Breast epithelium (tissue), 4 donors: ENCODE measurements at regions not wholly inside any gene's neighbourhood (a gene's known extent, or its start where the extent isn't known, plus 50 kb on each side); places are given as distances from the start of the nearest gene placed in this dataset.

Source experiments
- DNase-seq, 2 donors: peaks; one replicate each; pipeline ENCODE4 v3.0.0-alpha.2; 2019; ENCODE audit warnings: low spot score in 2 of 2
- H3K27ac ChIP-seq, 2 donors: fragments of 200-600 bp; sonication (generic) in 1 of 2; one replicate each; pipeline ENCODE4 v1.5.1; 2016 to 2019; ENCODE audit warnings: mild to moderate bottlenecking in 1 of 2
- H3K27me3 ChIP-seq, 2 donors: fragments of 200-600 bp; sonication (generic) in 1 of 2; one replicate each; pipeline versions ENCODE4 v1.5.1 to v1.6.0; 2017 to 2019; ENCODE audit warnings: control low read depth in 1 of 2, mild to moderate bottlenecking in 1 of 2
- H3K36me3 ChIP-seq: fragments of 200-600 bp; one replicate; pipeline ENCODE4 v1.5.1; 2019
- H3K4me1 ChIP-seq, 2 donors: fragments of 200-600 bp; sonication (generic); one replicate each; pipeline ENCODE4 v1.5.1; 2016 to 2019; ENCODE audit warnings: control low read depth in 1 of 2
- H3K4me3 ChIP-seq, 3 donors: fragments of 200-600 bp; sonication (generic); 1 replicate in 2 of 3; 2 replicates in 1 of 3; pipeline ENCODE4 v1.5.1; 2016 to 2019; ENCODE audit warnings: mild to moderate bottlenecking in 3 of 3, moderate library complexity in 2 of 3
- H3K9me3 ChIP-seq, 2 donors: fragments of 200-600 bp; sonication (generic) in 1 of 2; one replicate each; pipeline ENCODE4 v1.5.1; 2016 to 2019; ENCODE audit warnings: control low read depth in 1 of 2
- CTCF ChIP-seq, 3 donors: fragments of 450-650 bp; IDR thresholded peaks; one replicate each; pipeline ENCODE4 v1.5.1; 2016 to 2017; ENCODE audit warnings: antibody characterized with exemption in 3 of 3, mild to moderate bottlenecking in 3 of 3, moderate library complexity in 3 of 3
- POLR2A ChIP-seq: fragments of 450-650 bp; IDR thresholded peaks from one replicate; pipeline ENCODE4 v1.6.1; 2016; ENCODE audit warnings: antibody characterized with exemption, mild to moderate bottlenecking, moderate library complexity
- POLR2AphosphoS5 ChIP-seq, 3 donors: sonication (generic); formaldehyde crosslinking; IDR thresholded peaks; one replicate each; pipeline ENCODE4 v1.6.1; 2017; ENCODE audit warnings: antibody characterized with exemption in 3 of 3
- intact Hi-C: fragments of 100-400 bp; cut with DNase I; formaldehyde crosslinking; loops from one replicate; pipeline ENCODE4 v1.15.1; 2023; ENCODE audit warnings: low total_unique reads

DNA sequence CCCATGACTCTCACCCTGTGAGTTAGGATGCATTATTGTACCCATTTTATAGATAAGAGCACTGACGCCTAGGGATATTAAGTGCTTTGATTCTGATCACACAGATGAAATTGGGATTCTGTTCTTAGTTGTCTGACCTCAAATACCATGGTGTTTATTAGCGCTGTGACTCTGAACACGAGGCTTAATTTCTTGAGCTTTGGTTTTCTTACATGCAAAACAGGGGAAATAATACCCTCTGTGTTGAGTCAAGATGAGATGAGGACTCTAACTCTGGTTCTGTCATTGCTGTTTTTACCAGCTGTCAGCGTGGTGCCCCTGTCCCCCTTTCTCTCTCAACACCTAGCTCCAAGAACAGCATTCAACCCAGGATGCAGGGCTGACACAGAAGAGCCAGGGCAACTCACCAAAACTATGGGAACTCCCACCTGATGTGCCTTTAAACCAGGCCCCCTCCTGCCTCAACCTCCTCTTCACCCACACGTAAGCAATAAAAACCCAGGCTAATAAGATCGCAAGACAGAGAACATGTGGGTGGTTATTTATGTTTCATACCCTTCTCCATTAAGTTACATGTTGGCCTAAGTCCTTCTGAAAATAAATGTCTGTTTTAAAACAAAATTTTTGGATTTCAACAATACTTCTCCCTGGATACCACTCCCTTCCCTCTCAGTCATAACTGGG is 100.1 kb upstream of the SPATA12 start:
- no peak for TF ChIP-seq POLR2AphosphoS5 (IDR thresholded peaks at IDR 0.05)
- TF ChIP-seq POLR2A: no peak
- no peak for TF ChIP-seq CTCF (IDR thresholded peaks at IDR 0.05)
- Histone ChIP-seq H3K27me3 (no peaks in the 10 kb centered on the region), H3K27ac (no peak overlapping the region), H3K36me3 (no peaks in the 10 kb centered on the region), H3K4me3 (no peak overlapping the region), H3K9me3 (no peaks in the 10 kb centered on the region), H3K4me1 (no peaks in the 10 kb centered on the region)
- intact Hi-C loops: no loop called here
- DNase-seq: no peak

DNA sequence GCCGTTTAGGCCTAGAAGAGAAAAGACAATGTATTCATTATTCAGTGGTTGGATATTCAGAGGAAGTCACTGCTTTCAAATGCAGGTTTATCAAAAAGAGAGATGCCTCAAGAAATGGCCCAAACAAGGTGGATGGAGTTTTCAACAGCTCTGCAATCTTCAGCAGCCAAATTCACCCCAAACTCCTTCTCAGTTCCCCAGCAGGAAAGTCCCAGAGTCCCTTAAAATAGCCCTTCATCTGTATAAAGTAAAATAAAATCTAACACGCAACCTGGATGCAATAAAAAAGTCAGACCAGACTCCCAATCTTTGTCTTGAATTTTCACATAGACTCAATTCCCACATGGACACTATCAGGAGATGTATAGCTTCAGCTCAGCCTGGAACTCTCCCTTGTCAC is 101.6 kb upstream of the SPATA12 start:
- Histone ChIP-seq H3K4me3 (no peak overlapping the region), H3K27me3 (no peaks in the 10 kb centered on the region), H3K27ac (no peak overlapping the region), H3K4me1 (no peaks in the 10 kb centered on the region), H3K9me3 (no peaks in the 10 kb centered on the region), H3K36me3 (no peaks in the 10 kb centered on the region)
- intact Hi-C loops: no loop called here
- no peak for DNase-seq
- no peak for TF ChIP-seq POLR2A
- no peak for TF ChIP-seq CTCF (IDR thresholded peaks at IDR 0.05)
- TF ChIP-seq POLR2AphosphoS5 (IDR thresholded peaks at IDR 0.05): no peak

GRCh38 chr3:56957522-56957921 is 102.9 kb upstream of the SPATA12 start:
- Histone ChIP-seq H3K4me3 (no peak overlapping the region), H3K4me1 (no peaks in the 10 kb centered on the region), H3K27ac (no peak overlapping the region), H3K36me3 (no peaks in the 10 kb centered on the region), H3K27me3 (no peaks in the 10 kb centered on the region), H3K9me3 (no peaks in the 10 kb centered on the region)
- no peak for DNase-seq
- TF ChIP-seq CTCF (IDR thresholded peaks at IDR 0.05) (no peak), POLR2A (no peak), POLR2AphosphoS5 (IDR thresholded peaks at IDR 0.05) (no peak)
- intact Hi-C loops: no loop called here

DNA sequence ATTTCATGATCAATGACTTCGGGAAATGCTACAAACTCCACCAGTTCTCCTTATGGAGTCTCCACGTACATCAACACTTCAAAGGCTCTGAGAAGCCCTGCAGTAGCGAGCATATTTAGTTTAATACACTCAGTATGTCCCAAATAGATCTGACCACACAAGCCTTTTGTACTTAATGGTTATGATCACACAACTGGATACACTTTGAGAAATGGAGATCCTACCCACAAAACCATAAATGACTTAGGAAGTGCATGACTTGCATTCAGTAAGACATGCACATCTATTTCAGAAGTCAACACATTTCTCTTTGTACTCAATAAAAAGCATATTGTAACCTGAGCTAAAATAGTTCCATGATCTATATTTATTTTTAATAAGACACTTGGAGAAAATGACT is 103.6 kb upstream of the SPATA12 start:
- intact Hi-C loops: no loop called here
- Histone ChIP-seq H3K4me1 (no peaks in the 10 kb centered on the region), H3K27me3 (no peaks in the 10 kb centered on the region), H3K9me3 (no peaks in the 10 kb centered on the region), H3K36me3 (no peaks in the 10 kb centered on the region), H3K27ac (no peak overlapping the region), H3K4me3 (no peak overlapping the region)
- no peak for TF ChIP-seq CTCF (IDR thresholded peaks at IDR 0.05)
- no peak for TF ChIP-seq POLR2A
- TF ChIP-seq POLR2AphosphoS5 (IDR thresholded peaks at IDR 0.05): no peak
- DNase-seq: no peak

DNA sequence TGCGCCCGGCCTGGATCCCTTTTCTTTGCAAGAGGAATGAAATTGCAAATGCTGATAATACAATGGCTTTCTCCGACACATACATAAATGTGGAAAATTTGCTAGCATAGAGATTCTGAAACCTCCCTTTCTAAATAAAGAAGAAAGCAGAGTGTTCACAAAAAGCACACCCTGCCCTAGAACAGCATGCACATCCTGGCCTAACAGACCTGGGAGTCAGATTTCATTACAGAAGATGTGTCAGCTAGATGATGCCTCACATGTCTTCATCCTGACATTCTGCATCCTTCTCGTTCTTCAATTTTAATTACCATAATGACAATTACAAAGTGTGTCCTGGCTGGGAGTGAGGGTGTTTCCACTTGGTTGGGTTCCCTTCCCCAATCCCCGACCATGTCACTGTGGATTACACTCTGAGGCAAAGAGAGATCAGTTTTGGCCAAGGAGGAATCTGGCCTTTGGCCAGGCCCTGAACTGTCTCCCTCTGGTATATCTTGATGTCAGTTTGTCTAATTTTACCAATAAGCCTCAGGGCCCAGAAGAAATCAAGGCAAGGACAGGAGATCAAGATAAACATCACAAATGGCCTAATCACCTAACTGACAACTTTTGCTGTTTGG is 104.9 kb upstream of the SPATA12 start:
- Histone ChIP-seq H3K27me3 (no peaks in the 10 kb centered on the region), H3K36me3 (no peaks in the 10 kb centered on the region), H3K27ac (no peak overlapping the region), H3K9me3 (no peaks in the 10 kb centered on the region), H3K4me1 (no peaks in the 10 kb centered on the region), H3K4me3 (no peak overlapping the region)
- TF ChIP-seq POLR2A (no peak), POLR2AphosphoS5 (IDR thresholded peaks at IDR 0.05) (no peak), CTCF (IDR thresholded peaks at IDR 0.05) (no peak)
- intact Hi-C loops: no loop called here
- DNase-seq: no peak
